NT2/D1 (cell line): ENCODE measurements at regions not wholly inside any gene's neighbourhood (a gene's known extent, or its start where the extent isn't known, plus 50 kb on each side); places are given as distances from the start of the nearest gene placed in this dataset.
"Not testable (repeated sequence)": the region's sequence is repeated elsewhere in the genome, so short reads cannot be mapped to it uniquely, and the experiment has no call there.

Experiments used
- DNase-seq: peaks from one replicate; pipeline ENCODE4 v3.0.0-alpha.2; 2011; ENCODE audit warnings: low read depth, low spot score
- H3K27me3 ChIP-seq: 2 replicates; pipeline ENCODE4 v1.6.0; 2011; ENCODE audit warnings: mild to moderate bottlenecking; ENCODE audit not compliant: insufficient read length, insufficient read depth
- H3K36me3 ChIP-seq: 2 replicates; pipeline ENCODE4 v1.6.1; 2011; ENCODE audit warnings: mild to moderate bottlenecking, low read length, mixed read lengths; ENCODE audit not compliant: insufficient read depth, insufficient read length
- H3K4me1 ChIP-seq: 2 replicates; pipeline ENCODE4 v1.5.1; 2011; ENCODE audit not compliant: insufficient read depth, insufficient read length
- H3K4me3 ChIP-seq: 2 replicates; pipeline ENCODE4 v1.5.1; 2011; ENCODE audit warnings: low read depth; ENCODE audit not compliant: insufficient read length
- H3K9ac ChIP-seq: 2 replicates; pipeline ENCODE4 v1.6.0; 2011; ENCODE audit warnings: low read depth; ENCODE audit not compliant: insufficient read length
- H3K9me3 ChIP-seq: 2 replicates; pipeline ENCODE4 v1.5.1; 2011; ENCODE audit warnings: mild to moderate bottlenecking, low read length; ENCODE audit not compliant: insufficient read depth
- SUZ12 ChIP-seq: IDR thresholded peaks from 2 replicates; pipeline ENCODE4 v1.6.1; 2011; ENCODE audit not compliant: insufficient read length, insufficient read depth; ENCODE audit errors: extremely low read depth
- YY1 ChIP-seq: IDR thresholded peaks from 2 replicates; pipeline ENCODE4 v1.6.1; 2011; ENCODE audit not compliant: insufficient read length, insufficient read depth
- ZNF274 ChIP-seq: IDR thresholded peaks from 2 replicates; pipeline ENCODE4 v1.6.1; 2011; ENCODE audit warnings: mild to moderate bottlenecking, low read depth, low read length

- Histone ChIP-seq H3K9ac (no peak overlapping the region), H3K9me3 (no peaks in the 10 kb centered on the region), H3K27me3 (no peaks in the 10 kb centered on the region), H3K4me3 (no peak overlapping the region), H3K36me3 (no peaks in the 10 kb centered on the region), H3K4me1 (no peaks in the 10 kb centered on the region)
- no peak for DNase-seq
- no peak for TF ChIP-seq YY1
- no peak for TF ChIP-seq ZNF274
- TF ChIP-seq SUZ12: no peak
Observed at GRCh38 chr18:28728891-28729290, 552.0 kb upstream of the CDH2 start.

- H3K4me3 ChIP-seq, H3K9ac ChIP-seq: not testable (repeated sequence)
Observed at GRCh38 chr18:28727189-28727588, 550.3 kb upstream of the CDH2 start.

GRCh38 chr18:28725876-28726275 is 548.9 kb upstream of the CDH2 start:
- no peak for TF ChIP-seq YY1
- TF ChIP-seq SUZ12: no peak
- TF ChIP-seq ZNF274: no peak
- DNase-seq: no peak
- Histone ChIP-seq H3K9ac (no peak overlapping the region), H3K4me3 (no peak overlapping the region), H3K9me3 (no peaks in the 10 kb centered on the region), H3K4me1 (no peaks in the 10 kb centered on the region), H3K36me3 (no peaks in the 10 kb centered on the region), H3K27me3 (no peaks in the 10 kb centered on the region)

More at GRCh38 chr18:28727189-28727588, 550.3 kb upstream of the CDH2 start:
- H3K36me3 ChIP-seq, DNase-seq, H3K4me1 ChIP-seq, H3K9me3 ChIP-seq, H3K27me3 ChIP-seq: not testable (repeated sequence)

GRCh38 chr18:28723506-28723905 is 546.6 kb upstream of the CDH2 start:
- Histone ChIP-seq H3K27me3 (no peaks in the 10 kb centered on the region), H3K4me1 (no peaks in the 10 kb centered on the region), H3K36me3 (no peaks in the 10 kb centered on the region), H3K9me3 (no peaks in the 10 kb centered on the region), H3K4me3 (no peak overlapping the region), H3K9ac (no peak overlapping the region)
- TF ChIP-seq YY1 (no peak), SUZ12 (no peak), ZNF274 (no peak)
- DNase-seq: no peak

- Histone ChIP-seq H3K9ac (no peak overlapping the region), H3K4me1 (no peaks in the 10 kb centered on the region), H3K9me3 (no peaks in the 10 kb centered on the region), H3K4me3 (no peak overlapping the region), H3K36me3 (no peaks in the 10 kb centered on the region), H3K27me3 (no peaks in the 10 kb centered on the region)
- TF ChIP-seq SUZ12 (no peak), ZNF274 (no peak), YY1 (no peak)
- DNase-seq: no peak
Observed at GRCh38 chr18:28718696-28719095, 541.8 kb upstream of the CDH2 start.

GRCh38 chr18:28716338-28716737 is 539.4 kb upstream of the CDH2 start:
- no peaks in the 10 kb centered on the region for H3K4me1 ChIP-seq
- no peak overlapping the region for H3K9ac ChIP-seq
- TF ChIP-seq ZNF274: no peak
- TF ChIP-seq YY1: no peak
- TF ChIP-seq SUZ12: no peak
- no peaks in the 10 kb centered on the region for H3K27me3 ChIP-seq
- H3K4me3 ChIP-seq: no peak overlapping the region
- DNase-seq: no peak
- H3K9me3 ChIP-seq: no peaks in the 10 kb centered on the region
- no peaks in the 10 kb centered on the region for H3K36me3 ChIP-seq

- H3K9ac ChIP-seq: no peak overlapping the region
Observed at GRCh38 chr18:28715206-28715605, 538.3 kb upstream of the CDH2 start.

GRCh38 chr18:28714498-28714897 is 537.6 kb upstream of the CDH2 start:
- Histone ChIP-seq H3K9ac (no peak overlapping the region), H3K27me3 (no peaks in the 10 kb centered on the region), H3K4me3 (no peak overlapping the region), H3K9me3 (no peaks in the 10 kb centered on the region), H3K36me3 (no peaks in the 10 kb centered on the region), H3K4me1 (no peaks in the 10 kb centered on the region)
- TF ChIP-seq SUZ12 (no peak), YY1 (no peak), ZNF274 (no peak)
- DNase-seq: no peak

More at GRCh38 chr18:28715206-28715605, 538.3 kb upstream of the CDH2 start:
- no peak for DNase-seq
- Histone ChIP-seq H3K36me3 (no peaks in the 10 kb centered on the region), H3K4me1 (no peaks in the 10 kb centered on the region), H3K9me3 (no peaks in the 10 kb centered on the region), H3K4me3 (no peak overlapping the region), H3K27me3 (no peaks in the 10 kb centered on the region)
- TF ChIP-seq SUZ12 (no peak), ZNF274 (no peak), YY1 (no peak)
